ENCODE measurements at regions not wholly inside any gene's neighbourhood (a gene's known extent, or its start where the extent isn't known, plus 50 kb on each side); places are given as distances from the start of the nearest gene placed in this dataset.

GRCh38 chr2:198368089-198368488, 563.7 kb downstream of the PLCL1 start:
- TF ChIP-seq DPF2 (IDR thresholded peaks at IDR 0.05): no peak
- TF ChIP-seq TAF7 (tag; IDR thresholded peaks at IDR 0.05): no peak
- no peak for TF ChIP-seq NCOA1 (IDR thresholded peaks at IDR 0.05; ENCODE audit: low read depth)
- TF ChIP-seq YY1 (IDR thresholded peaks at IDR 0.05; ENCODE audit: borderline replicate concordance in 1 of 3, control insufficient read depth in 1 of 3, extremely low read depth in 1 of 3, insufficient read depth in 3 of 3, insufficient read length in 1 of 3, insufficient replicate concordance in 2 of 3, low read depth in 1 of 3, low read length in 2 of 3): no peak
- TF ChIP-seq BACH1 (tag; IDR thresholded peaks at IDR 0.05): no peak
- no peak for TF ChIP-seq BCL6 (CRISPR knock-in tag; IDR thresholded peaks at IDR 0.05)
- no peak for TF ChIP-seq ESRRA (IDR thresholded peaks at IDR 0.05; ENCODE audit: borderline replicate concordance, low read depth)
- no peak for TF ChIP-seq CTBP1 (IDR thresholded peaks at IDR 0.05; ENCODE audit: borderline replicate concordance)
- TF ChIP-seq POLR2AphosphoS5 (IDR thresholded peaks at IDR 0.05; ENCODE audit: control insufficient read depth, insufficient read depth, low read depth, low read length): no peak
- no peak for TF ChIP-seq RAD21 (CRISPR knock-in tag; conservative IDR thresholded peaks at IDR 0.05 in 1 of 2, IDR thresholded peaks at IDR 0.05 in 1 of 2)
- TF ChIP-seq, protein P1, sequence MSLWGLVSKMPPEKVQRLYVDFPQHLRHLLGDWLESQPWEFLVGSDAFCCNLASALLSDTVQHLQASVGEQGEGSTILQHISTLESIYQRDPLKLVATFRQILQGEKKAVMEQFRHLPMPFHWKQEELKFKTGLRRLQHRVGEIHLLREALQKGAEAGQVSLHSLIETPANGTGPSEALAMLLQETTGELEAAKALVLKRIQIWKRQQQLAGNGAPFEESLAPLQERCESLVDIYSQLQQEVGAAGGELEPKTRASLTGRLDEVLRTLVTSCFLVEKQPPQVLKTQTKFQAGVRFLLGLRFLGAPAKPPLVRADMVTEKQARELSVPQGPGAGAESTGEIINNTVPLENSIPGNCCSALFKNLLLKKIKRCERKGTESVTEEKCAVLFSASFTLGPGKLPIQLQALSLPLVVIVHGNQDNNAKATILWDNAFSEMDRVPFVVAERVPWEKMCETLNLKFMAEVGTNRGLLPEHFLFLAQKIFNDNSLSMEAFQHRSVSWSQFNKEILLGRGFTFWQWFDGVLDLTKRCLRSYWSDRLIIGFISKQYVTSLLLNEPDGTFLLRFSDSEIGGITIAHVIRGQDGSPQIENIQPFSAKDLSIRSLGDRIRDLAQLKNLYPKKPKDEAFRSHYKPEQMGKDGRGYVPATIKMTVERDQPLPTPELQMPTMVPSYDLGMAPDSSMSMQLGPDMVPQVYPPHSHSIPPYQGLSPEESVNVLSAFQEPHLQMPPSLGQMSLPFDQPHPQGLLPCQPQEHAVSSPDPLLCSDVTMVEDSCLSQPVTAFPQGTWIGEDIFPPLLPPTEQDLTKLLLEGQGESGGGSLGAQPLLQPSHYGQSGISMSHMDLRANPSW (CRISPR knock-in tag; IDR thresholded peaks at IDR 0.05): no peak
- TF ChIP-seq MCM7 (IDR thresholded peaks at IDR 0.05): no peak
- no peak for TF ChIP-seq SOX6 (IDR thresholded peaks at IDR 0.05)
- no peak for TF ChIP-seq ARID3B (CRISPR knock-in tag; IDR thresholded peaks at IDR 0.05; ENCODE audit: borderline replicate concordance)
